NCI-H524 treated with DMSO at 0.1 percent for 48 hours (cell line): ENCODE measurements at regions not wholly inside any gene's neighbourhood (a gene's known extent, or its start where the extent isn't known, plus 50 kb on each side); places are given as distances from the start of the nearest gene placed in this dataset.

ENCODE experiments used
- DNase-seq: peaks from one replicate; lab custom pipeline; 2025; lab: John Stamatoyannopoulos, UW

- DNase-seq: peak; percentile 19
Measured at GRCh38 chr1:188314557-188315137, 1485.9 kb downstream of the PLA2G4A start.

DNA sequence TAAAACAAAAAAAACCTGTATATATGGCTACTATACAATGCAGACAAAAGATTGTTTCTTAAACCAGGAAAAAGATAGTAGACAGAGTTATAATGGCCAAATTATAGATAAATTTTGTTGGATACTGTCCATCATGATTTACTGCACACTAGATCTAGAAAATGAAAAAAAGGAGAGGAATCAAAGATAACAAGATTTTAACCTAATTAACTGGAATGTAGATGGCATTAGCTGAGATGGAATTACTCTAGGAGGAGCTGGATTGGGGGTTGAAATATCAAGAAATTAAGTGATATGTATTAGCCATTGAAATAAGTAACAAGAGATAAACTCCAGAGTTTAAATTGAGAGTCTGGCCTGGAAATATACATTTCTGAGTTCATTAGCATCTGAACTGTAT, 1489.1 kb downstream of the PLA2G4A start:
- no peak for DNase-seq

DNA sequence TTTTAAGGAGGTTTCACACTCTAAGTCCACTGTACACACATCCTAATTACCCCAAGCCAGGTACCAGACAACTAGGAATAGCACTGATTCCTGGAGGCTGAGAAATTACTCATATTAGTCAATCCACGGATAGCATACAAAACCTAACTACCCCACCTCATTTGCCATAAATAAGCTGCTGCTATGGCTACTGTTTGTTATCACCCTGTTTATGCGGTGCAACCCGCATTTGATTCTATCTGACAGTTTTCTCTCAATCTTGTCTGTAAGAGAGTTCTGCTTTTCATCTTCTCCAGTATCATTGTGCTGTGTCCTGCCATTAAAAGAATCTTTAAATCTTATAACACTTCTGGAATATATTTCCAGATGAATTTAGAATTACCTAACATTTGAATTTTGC, 1496.5 kb downstream of the PLA2G4A start:
- DNase-seq: no peak

DNA sequence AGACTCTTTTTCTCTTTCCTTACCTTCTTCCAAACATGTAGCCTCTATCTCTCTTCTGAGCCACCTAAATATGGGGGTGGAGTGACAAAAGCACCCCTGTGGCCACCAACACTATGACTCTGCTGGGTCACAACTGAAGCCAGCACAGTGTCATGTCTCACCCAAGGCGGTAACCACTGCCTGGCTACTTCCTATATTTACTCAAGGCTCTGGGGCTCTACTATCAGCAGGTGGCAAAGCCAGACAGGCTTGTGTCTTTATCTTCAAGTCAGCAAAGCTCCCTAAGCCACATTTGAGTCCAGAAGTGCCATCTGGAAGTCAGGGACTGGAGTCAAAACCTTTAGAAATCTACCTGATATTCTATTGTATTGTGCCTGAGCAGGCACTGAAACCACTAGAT, 1515.2 kb downstream of the PLA2G4A start:
- DNase-seq: peak; percentile 20

- no peak for DNase-seq
Measured at GRCh38 chr1:188350104-188350503, 1521.4 kb downstream of the PLA2G4A start.

- no peak for DNase-seq
Measured at GRCh38 chr1:188355082-188355481, 1526.3 kb downstream of the PLA2G4A start.

DNA sequence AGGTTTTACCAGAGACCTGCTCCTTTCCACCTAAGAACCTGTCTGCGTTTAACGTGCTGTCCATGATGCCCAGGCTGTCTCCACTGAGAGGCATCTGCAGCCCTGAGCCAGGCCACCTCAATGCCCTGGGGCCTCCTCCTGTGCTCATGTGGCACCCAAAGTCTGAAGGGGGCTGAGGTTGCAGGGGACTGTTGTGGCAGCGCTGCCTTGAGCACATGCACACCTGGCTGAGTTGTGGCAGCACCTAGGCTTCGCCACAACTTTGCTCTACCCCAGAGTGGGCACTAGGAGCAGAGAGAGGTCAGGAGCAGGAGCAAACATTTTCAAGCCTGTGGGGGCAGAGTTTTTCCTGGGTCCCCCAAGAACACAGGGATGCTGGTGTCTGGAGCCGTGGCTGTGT, 1527.1 kb downstream of the PLA2G4A start:
- DNase-seq: no peak

GRCh38 chr1:188359315-188359714, 1530.6 kb downstream of the PLA2G4A start:
- DNase-seq: no peak

DNA sequence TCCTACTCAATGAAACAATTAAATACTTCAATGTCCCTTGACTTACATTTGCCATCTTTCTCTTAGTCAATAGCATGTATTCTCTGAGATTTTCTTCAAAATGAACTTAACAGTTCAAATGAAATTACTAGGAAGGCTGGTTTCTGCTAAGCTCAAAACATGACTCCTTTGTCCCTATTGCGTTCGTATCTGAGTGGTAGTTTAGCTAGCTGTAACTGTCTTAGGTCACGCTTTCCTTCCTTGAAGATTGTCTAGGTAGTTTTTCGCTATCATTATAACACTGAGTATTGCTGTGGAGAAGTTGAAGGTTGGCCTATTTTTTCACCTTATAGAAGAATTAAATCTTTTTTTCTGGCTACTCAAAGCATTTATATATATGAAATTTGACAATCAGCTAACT, 1535.2 kb downstream of the PLA2G4A start:
- DNase-seq: no peak

GRCh38 chr1:188364927-188365449, 1536.2 kb downstream of the PLA2G4A start:
- DNase-seq: no peak

DNA sequence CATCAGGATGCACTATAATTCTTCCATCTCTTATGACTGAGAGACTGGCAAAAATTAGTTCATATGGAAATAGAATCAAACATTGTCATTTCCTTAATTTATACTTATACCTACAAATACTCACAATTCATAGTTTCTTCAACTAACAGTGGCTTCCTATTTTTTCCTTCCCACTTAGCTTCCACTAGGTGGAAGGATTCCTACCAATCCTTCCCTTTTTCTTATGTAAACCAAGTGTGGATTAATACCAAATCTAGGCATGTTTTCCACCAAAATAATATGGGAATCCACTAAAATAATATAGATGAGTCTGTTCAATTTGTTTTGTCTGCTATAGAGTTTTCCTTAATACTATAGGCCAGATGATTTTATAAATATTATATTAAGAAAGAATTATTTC, 1537.1 kb downstream of the PLA2G4A start:
- no peak for DNase-seq

DNA sequence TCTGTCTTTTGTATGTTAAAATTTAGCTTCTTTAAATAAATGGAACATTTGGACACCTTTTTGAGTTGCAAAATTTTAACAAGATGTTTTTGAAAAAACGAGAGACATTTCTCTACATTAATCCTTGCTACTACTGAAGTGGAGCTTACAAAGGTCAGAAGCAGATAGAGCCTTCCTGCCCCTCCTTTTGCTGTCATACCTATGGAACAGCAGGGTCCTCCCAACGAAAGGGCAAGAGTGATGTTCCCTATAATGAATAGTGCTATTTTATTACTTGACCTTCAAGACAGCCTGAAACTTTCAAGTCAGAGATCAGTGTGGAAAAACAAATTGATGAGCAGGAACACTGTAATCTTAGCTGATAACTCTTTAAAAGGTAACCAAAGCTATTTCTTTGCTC, 1538.9 kb downstream of the PLA2G4A start:
- DNase-seq: no peak

- no peak for DNase-seq
Measured at GRCh38 chr1:188371295-188371806, 1542.6 kb downstream of the PLA2G4A start.

- no peak for DNase-seq
Measured at GRCh38 chr1:188372821-188373220, 1544.1 kb downstream of the PLA2G4A start.

- no peak for DNase-seq
Measured at GRCh38 chr1:188382851-188383250, 1554.1 kb downstream of the PLA2G4A start.

DNA sequence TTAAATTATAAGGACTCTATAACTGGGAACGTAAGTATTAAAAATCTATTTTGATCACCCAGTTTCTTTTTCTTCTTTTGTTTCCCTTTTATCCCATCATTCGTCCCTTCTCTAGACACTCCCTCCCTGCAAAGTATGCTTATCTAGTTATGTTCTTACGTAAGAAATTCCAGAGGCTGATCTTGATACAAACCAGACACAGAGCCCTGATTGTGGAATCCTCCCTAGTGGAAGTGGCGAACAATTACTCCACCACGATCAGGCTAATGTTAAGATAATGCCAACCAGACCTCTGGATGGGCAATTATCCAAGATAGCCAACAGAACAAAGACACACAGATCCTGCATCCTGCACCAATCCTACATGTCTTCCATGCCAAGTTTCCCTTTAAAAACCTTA, 1557.4 kb downstream of the PLA2G4A start:
- no peak for DNase-seq

DNA sequence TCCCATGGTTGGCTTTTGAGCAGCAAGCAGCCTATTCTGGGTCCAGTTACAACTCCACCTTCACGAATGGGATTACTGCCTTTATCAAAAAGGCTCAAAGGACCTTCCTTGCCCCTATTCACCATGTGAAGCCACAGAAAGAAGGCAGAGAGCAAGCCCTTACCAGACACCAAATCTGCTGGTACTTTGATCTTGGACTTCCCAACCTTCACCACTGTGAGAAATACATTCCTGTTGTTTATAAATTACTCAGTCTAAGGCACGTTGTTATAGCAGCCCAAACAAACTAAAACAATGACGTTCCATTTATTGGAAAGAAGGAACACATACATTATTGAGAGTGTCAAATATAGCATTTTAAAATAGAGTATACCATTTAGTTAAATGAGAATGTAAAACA, 1557.9 kb downstream of the PLA2G4A start:
- no peak for DNase-seq

DNA sequence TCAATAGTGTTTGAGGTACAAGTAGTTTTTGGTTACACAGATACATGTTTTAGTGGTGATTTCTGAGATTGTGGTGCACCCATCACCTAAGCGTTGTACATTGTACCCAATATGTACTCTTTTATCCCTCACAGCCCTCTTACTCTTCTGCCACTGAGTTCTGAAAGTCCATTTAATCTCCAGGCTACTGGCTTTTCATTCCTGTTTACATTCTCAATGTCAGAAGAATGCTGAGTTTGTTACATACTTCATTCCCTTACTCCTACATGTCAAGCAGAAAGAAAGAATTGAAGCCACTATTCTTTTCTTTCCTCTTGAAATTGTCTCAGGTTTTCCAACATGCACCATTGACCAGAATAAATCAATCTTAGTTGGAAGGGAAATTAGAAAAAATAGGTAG, 1565.9 kb downstream of the PLA2G4A start:
- no peak for DNase-seq

DNA sequence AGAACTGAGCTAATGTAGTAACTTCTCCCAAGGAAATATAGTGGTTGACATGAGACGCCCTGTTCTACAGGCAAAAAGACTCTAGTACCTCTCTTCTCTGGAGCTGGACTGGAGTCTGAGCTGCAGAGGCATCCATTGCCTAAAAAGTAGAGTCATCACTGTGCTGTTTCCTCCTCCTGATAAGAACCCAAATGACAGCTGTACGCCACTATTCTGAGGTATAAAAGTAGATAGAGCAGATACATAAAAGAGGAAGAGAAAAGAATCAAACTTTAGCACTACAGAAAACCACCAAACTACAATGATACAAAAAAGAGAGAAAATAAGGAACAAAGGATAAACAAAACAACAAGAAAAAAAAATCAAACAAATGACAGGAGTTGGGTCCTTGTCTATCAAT, 1568.8 kb downstream of the PLA2G4A start:
- DNase-seq: no peak

GRCh38 chr1:188402986-188403385, 1574.2 kb downstream of the PLA2G4A start:
- no peak for DNase-seq

GRCh38 chr1:188406636-188407035, 1577.9 kb downstream of the PLA2G4A start:
- no peak for DNase-seq

GRCh38 chr1:188420177-188420576, 1591.4 kb downstream of the PLA2G4A start:
- no peak for DNase-seq

GRCh38 chr1:188423073-188423472, 1594.3 kb downstream of the PLA2G4A start:
- DNase-seq: no peak

GRCh38 chr1:188424176-188424575, 1595.4 kb downstream of the PLA2G4A start:
- DNase-seq: no peak
